ENCODE measurements at regions not wholly inside any gene's neighbourhood (a gene's known extent, or its start where the extent isn't known, plus 50 kb on each side); places are given as distances from the start of the nearest gene placed in this dataset.
"Not testable (repeated sequence)": the region's sequence is repeated elsewhere in the genome, so short reads cannot be mapped to it uniquely, and the experiment has no call there.

- DNase-seq (ENCODE audit: low read depth), result not testable (repeated sequence)
These were observed 140.5 kb upstream of the ZNF322 start for GRCh38 chr6:26799903-26800633.

DNA sequence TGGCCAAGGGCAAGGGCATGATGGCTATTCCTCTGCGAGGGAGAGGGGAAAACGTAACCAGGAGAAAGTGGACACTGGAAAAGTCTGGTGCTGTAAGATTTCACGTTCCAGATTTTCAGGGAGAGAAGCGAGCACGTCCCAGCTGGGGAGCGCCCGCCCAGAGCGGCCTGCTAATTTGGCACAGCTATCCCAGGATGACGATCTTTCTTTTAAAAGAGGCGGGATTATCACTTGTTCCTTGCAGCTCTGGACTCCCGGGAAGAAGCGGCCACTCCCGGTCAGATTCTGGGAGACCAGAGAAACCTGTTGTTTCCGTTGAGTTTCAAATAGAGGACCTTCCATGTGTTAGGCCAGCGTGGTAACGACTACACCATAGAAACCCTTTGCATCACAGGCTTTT is 144.2 kb upstream of the ZNF322 start:
- not testable (repeated sequence) for DNase-seq (ENCODE audit: low read depth)

DNA sequence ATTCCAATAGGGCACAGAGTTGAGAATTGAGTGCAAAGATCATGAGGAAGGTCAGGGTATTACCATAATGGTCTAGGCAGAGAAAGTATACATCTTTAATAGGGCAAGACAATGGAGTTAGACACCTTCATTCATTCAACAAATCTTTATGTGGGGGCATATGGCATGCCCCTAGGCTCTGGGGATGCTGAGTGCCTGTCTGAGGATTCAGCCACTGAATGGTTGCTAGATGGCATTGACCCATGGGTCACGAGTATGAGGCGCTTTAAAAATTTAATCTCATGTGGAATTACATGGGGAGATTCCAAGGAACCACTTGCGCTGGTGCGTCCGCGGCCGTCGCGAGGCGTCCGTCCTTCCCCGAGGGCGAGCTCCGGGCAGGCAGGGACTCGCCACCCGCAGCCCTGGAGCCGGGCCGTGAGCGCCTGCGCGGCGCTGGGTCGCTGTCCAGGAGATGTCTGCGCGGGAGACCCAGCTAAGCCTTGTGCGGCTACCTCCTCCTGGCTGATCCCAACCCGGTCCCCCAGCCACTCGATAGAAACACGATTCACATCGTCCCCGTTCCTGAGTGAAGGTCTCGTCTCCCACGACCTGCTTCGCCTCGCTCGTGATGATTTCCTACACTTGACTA is 152.1 kb upstream of the ZNF322 start:
- DNase-seq (ENCODE audit: low read depth), result not testable (repeated sequence)

DNA sequence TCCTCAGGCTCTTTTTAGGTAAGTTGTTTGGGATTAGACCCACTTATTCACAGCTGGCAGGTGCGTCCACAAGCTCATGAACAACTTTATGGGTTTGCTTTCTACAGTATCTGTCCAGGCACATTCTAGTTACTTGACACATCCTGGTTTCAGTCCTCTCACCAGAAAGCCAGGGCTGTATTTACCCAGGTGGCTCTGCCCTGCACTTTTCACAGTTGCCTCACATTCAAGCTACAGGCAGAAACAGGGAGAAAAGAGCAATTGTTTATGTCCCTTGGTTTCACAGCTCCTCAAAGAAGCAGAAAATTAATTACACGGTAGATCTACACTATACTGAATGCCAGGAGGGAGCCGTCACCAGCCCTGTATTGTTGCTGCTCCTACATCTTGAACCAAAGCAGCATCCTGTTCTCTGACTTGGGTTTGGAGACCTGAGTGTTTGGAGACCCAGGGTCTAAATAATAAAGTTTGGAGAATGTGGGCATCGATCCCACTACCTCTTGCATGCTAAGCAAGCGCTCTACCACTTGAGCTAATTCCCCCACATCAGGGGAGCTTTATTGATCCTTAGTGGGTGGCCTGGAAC is 159.2 kb upstream of the ZNF322 start:
- not testable (repeated sequence) for DNase-seq (ENCODE audit: low read depth)

- not testable (repeated sequence) for DNase-seq (ENCODE audit: low read depth)
These were observed 168.4 kb upstream of the ZNF322 start for GRCh38 chr6:26827965-26828364.

GRCh38 chr6:26829480-26829879 is 169.9 kb upstream of the ZNF322 start:
- not testable (repeated sequence) for DNase-seq (ENCODE audit: low read depth)

DNA sequence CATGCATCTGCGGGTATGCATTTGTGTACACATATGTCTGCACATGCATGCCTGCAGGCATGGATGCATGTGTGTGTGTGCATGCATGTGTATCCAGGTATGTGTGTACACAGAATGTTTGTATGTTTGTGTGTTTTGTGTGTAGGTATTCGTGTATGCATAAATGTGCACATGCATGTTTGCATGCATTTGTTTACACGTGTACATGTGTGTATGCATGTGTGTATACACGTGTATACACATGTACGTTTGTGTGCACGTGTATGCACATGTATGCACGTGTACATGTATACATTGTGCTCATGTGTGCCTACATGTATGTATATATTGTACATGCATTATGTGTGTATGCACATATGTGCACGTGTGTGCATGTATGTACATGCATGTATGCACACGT is 171.4 kb upstream of the ZNF322 start:
- DNase-seq (ENCODE audit: low read depth), result not testable (repeated sequence)

GRCh38 chr6:26835707-26836106 is 176.2 kb upstream of the ZNF322 start:
- not testable (repeated sequence) for DNase-seq (ENCODE audit: low read depth)

DNA sequence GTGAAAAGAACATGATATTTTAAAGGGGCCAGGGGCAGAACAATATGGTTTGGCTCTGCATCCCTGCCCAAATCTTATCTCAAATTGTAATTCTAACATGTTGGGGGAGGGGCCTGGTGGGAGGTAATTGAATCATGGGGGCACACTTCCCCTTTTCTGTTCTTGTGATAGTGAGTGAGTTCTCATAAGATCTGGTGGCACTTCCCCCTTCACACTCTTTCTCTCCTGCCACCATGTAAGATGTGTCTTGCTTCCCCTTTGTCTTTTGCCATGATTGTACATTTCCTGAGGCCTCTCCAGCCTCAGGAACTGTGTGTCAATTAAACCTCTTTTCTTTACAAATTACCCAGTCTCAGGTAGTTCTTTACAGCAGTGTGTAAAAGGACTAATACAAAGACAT is 177.1 kb upstream of the ZNF322 start:
- not testable (repeated sequence) for DNase-seq (ENCODE audit: low read depth)

GRCh38 chr6:26844823-26845222 is 185.3 kb upstream of the ZNF322 start:
- DNase-seq (ENCODE audit: low read depth), result not testable (repeated sequence)

GRCh38 chr6:26857289-26857688 is 197.7 kb upstream of the ZNF322 start:
- DNase-seq (ENCODE audit: low read depth), result not testable (repeated sequence)

DNA sequence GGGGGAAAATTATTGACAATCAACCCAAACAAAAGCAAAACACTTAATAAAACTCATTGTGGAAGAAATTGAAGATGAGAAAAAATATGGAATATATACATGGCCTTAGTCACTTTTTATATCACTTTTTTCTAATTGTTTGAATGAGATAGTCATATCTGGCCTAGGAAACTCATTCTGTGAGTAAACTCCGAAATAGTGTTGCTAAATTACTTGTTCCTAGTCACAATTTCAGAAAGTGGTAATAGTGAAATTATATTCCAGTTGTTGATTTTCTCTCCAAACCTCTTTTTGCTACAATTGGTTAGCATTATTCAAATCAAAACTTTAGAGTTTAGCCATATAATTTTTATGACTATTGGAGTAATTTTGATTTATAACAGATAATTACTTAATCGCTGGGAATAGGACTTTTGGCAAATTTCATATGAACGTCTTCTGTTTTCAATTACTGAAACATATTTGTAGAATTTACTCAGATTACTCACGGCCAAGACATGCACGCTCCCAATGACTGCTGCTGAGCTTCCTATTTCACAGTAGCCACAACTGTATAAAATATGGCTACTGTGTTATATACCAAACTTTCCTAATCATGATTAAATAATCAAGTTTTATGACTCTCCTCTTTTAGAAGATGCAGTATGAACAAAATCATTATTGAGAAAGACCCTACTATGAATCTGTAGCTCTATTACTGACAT is 199.7 kb upstream of the ZNF322 start:
- DNase-seq (ENCODE audit: low read depth), result not testable (repeated sequence)

DNA sequence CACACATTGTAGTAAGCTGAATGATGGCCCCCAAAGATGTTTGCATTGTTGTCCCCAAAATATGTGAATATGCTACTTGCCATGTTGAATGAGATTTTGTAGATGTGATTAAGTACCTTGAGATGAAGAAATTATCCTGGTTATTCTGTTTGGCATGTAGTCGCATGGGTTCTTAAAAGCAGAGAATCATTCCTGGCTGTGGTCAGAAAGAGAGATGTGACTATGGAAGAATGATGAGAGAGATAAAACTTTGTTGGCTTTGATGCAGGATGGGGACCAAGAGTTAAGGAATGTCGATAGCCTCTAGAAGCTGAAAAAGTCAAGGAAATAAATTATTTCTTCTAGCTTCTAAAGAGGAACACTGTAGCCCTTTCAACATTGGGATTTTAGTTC is 200.2 kb upstream of the ZNF322 start:
- not testable (repeated sequence) for DNase-seq (ENCODE audit: low read depth)

DNA sequence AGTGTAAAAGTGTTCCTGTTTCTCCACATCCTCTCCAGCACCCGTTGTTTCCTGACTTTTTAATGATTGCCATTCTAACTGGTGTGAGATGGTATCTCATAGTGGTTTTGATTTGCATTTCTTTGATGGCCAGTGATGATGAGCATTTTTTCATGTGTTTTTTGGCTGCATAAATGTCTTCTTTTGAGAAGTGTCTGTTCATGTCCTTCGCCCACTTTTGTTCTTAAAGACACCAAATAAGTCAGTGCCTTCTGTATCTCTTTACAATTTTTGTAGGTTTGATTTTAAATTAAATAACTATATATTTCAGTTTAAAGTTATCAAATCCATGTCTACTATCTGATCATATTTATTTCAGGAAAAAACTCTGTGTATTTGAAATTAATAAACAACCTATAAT is 202.4 kb upstream of the ZNF322 start:
- not testable (repeated sequence) for DNase-seq (ENCODE audit: low read depth)

DNA sequence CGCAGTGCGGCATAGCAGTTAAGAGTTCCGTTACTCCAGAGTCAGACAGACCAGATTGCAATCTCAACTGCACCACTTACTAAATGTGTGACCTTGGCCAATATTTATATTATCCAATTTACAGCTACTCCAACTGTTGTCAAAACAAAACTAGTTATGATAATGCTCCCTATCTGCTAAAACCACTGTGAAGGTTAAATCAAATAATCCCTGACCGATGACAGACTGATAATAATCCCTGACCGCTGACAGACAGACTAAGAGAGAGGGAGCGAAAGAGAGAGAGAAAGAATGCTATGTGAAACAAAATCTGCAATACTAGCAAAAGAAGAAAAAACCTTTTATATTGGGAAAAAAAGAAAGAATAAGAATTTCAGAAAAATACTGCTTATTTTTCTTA is 204.1 kb upstream of the ZNF322 start:
- DNase-seq (ENCODE audit: low read depth), result not testable (repeated sequence)

GRCh38 chr6:26898785-26899184 is 239.2 kb upstream of the ZNF322 start:
- DNase-seq (ENCODE audit: low read depth), result not testable (repeated sequence)

- DNase-seq (ENCODE audit: low read depth), result peak; percentile 34
These were observed 264.7 kb upstream of the ZNF322 start for GRCh38 chr6:26924206-26924605.

- not testable (repeated sequence) for DNase-seq (ENCODE audit: low read depth)
These were observed 268.6 kb upstream of the ZNF322 start for GRCh38 chr6:26928190-26928589.

DNA sequence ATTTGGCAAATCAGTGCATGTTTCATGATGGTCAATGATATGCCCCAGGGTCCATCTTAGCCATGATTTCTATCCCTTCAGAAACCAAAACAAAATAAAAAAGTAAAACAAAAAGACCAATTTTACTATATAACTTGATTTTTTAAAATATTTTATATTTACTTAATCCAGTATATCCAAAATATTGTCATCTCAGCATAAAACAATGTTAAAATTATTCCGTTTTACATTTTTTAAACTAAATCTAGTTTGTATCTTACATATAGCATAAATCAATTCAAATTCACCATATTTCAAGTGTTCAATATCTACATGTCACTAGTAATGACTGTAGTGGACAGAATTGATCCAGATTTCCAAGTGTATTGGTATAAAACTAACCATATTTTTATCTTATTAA is 277.7 kb upstream of the ZNF322 start:
- DNase-seq (ENCODE audit: low read depth), result not testable (repeated sequence)

DNA sequence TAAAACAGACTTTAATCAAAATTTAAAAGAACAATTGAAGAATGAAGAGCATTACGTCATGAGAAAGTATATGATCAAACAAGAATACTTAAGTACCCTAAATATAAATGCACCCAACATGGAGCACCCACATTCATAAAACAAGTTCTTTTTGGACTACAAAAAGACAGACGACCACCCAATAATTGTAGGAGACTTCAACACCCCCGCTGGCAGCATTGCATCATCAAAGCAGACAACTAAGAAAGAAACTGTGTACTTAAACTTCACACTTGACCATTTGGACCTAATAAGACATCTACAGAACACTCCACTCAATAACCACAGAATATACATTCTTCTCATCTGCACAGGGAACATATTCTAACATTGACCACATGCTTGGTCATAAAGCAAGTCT is 291.7 kb upstream of the ZNF322 start:
- DNase-seq (ENCODE audit: low read depth), result not testable (repeated sequence)

DNA sequence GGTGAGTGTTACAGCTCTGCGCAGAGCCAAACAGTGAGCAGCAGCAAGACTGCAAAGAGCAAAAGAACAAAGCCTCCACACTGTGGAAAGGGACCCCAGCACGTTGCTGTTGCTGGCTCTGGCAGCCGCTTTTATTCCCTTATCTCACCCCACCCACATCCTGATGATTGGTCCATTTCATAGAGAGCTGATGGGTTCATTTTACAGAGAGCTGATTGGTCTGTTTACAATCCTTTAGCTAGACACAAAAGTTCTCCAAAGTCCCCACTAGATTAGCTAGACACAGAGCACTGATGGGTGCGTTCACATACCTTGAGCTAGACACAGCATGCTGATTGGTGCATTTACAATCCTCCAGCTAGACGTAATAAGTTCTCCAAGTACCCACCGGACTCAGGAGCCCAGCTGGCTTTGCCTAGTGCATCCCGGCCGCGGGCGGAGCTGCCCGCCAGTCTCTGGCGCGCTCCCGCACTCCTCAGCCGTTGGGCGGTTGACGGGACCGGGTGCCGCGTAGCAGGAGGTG is 291.4 kb upstream of the PRSS16 start:
- DNase-seq (ENCODE audit: low read depth), result peak; percentile 17

DNA sequence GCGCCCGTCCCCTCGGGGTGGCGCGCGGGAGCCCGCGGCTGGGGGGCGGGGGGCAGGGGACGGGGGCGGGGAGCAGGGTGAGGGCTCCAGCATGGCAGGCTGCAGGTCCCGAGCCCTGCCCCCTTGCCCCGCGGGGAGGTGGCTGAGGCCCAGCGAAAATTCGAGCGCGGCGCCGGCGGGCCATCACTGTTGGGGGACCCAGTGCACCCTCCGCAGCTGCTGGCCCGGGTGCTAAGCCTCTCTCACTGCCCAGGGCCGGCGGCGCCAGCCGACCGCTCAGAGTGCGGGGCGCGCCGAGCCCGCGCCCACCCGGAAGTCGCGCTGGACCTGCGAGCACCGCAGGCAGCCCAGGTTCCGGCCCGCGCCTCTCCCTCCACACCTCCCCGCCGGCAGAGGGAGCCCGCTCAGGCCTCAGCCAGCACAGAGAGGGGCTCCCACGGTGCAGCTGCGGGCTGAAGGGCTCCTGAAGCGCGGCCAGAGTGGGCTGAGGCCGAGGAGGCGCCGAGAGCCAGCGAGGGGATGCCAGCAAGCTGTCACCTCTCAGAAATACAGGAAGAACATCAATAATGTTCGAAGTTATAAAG is 290.8 kb upstream of the PRSS16 start:
- DNase-seq (ENCODE audit: low read depth), result peak; percentile 8

Measured in non-pigmented ciliary epithelial cell (primary cell).